Endodermal cell (in vitro differentiated cells): ENCODE measurements at regions not wholly inside any gene's neighbourhood (a gene's known extent, or its start where the extent isn't known, plus 50 kb on each side); places are given as distances from the start of the nearest gene placed in this dataset.

Source experiments
- DNase-seq: peaks from one replicate; pipeline ENCODE4 v3.0.0-alpha.2; 2017
- H3K27ac ChIP-seq: 2 replicates; pipeline ENCODE4 v1.5.1; 2013; ENCODE audit warnings: mild to moderate bottlenecking, low read depth, low read length, moderate library complexity
- H3K27me3 ChIP-seq: 2 replicates; pipeline ENCODE4 v1.6.1; 2013; ENCODE audit warnings: mild to moderate bottlenecking, low read length, moderate library complexity; ENCODE audit not compliant: insufficient read depth, control insufficient read depth, poor library complexity, severe bottlenecking
- H3K36me3 ChIP-seq: 2 replicates; pipeline ENCODE4 v1.7.0; 2013; ENCODE audit warnings: mild to moderate bottlenecking, low read length, moderate library complexity; ENCODE audit not compliant: control insufficient read depth, insufficient read depth
- H3K4me1 ChIP-seq: one replicate; pipeline ENCODE4 v1.7.0; 2013; ENCODE audit warnings: low read length; ENCODE audit not compliant: control insufficient read depth, insufficient read depth
- H3K4me3 ChIP-seq: 2 replicates; pipeline ENCODE4 v1.5.1; 2013; ENCODE audit warnings: mild to moderate bottlenecking, low read length, moderate library complexity
- H3K9ac ChIP-seq: 2 replicates; pipeline ENCODE4 v1.6.1; 2013; ENCODE audit warnings: mild to moderate bottlenecking, low read length, moderate library complexity; ENCODE audit not compliant: poor library complexity, severe bottlenecking; ENCODE audit errors: extremely low read depth
- H3K9me3 ChIP-seq: 2 replicates; pipeline ENCODE4 v1.6.1; 2013; ENCODE audit warnings: mild to moderate bottlenecking, low read length, moderate library complexity; ENCODE audit not compliant: control insufficient read depth
- H3K27ac Mint-ChIP-seq: 2 replicates; pipeline ENCODE4 v1.8.0; 2020; ENCODE audit warnings: mixed read lengths
- H3K27me3 Mint-ChIP-seq: 2 replicates; pipeline ENCODE4 v1.8.0; 2021; ENCODE audit warnings: mild to moderate bottlenecking, mixed read lengths; ENCODE audit not compliant: insufficient read depth
- H3K36me3 Mint-ChIP-seq: 2 replicates; pipeline ENCODE4 v1.8.0; 2020; ENCODE audit warnings: low read depth, mixed read lengths
- H3K4me1 Mint-ChIP-seq: 2 replicates; pipeline ENCODE4 v1.8.0; 2020; ENCODE audit warnings: mixed read lengths
- H3K4me3 Mint-ChIP-seq: 2 replicates; pipeline ENCODE4 v1.8.0; 2020; ENCODE audit warnings: mild to moderate bottlenecking, moderate library complexity, mixed read lengths
- H3K9me3 Mint-ChIP-seq: 2 replicates; pipeline ENCODE4 v1.8.0; 2020; ENCODE audit warnings: mild to moderate bottlenecking, mixed read lengths
- CTCF ChIP-seq: fragments of 200-600 bp; sonication (generic); conservative IDR thresholded peaks from 2 replicates; pipeline ENCODE4 v1.5.0; 2021; ENCODE audit warnings: antibody characterized with exemption, mild to moderate bottlenecking
- WGBS, 2 experiments: methylation state at CpG; one replicate each; pipeline versions ENCODE4 v1.1.5 to v1.1.7; 2013; ENCODE audit warnings: missing lambda C conversion rate in 2 of 2, mixed read lengths in 1 of 2; ENCODE audit not compliant: insufficient coverage in 1 of 2, insufficient read length in 1 of 2; 5-methylcytosine and 5-hydroxymethylcytosine counted together

DNA sequence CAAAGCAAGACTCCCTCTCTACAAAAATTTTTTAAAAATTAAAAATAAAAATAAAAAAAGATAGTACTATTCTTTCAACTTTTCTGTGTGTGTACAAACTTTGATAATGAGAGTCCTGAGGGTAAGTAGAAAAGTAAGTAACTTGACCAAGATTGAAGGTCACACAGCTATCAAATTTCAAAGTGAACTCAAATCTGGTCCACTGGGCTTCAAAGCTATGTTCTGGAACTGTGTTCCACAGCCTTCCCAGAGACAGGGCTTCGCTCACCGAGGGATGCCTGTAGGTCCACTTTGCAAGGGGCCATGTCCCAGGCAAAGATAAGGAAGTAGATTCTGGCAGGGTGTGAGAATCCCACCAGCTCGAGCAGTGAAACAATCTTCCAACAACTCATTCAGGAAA is 56.3 kb upstream of the TNRC6A start:
- no peak overlapping the region for H3K9ac ChIP-seq

GRCh38 chr16:24674877-24675276 is 54.6 kb upstream of the TNRC6A start:
- no peak overlapping the region for H3K4me3 Mint-ChIP-seq
- H3K4me1 Mint-ChIP-seq, result no peaks in the 10 kb centered on the region
- H3K36me3 Mint-ChIP-seq, result no peaks in the 10 kb centered on the region
- DNase-seq, result no peak
- Histone ChIP-seq H3K27ac (no peak overlapping the region), H3K27me3 (no peaks in the 10 kb centered on the region), H3K9me3 (no peaks in the 10 kb centered on the region), H3K9ac (no peak overlapping the region), H3K4me3 (no peak overlapping the region), H3K4me1 (no peaks in the 10 kb centered on the region), H3K36me3 (no peaks in the 10 kb centered on the region)
- no peak overlapping the region for H3K27ac Mint-ChIP-seq
- 91 to 95% methylated on average over 2 to 5 of the region's 5 CpGs for WGBS, 2 experiments
- H3K9me3 Mint-ChIP-seq, result no peaks in the 10 kb centered on the region
- TF ChIP-seq CTCF, result no peak
- no peaks in the 10 kb centered on the region for H3K27me3 Mint-ChIP-seq

More for the DNA sequence above, 56.3 kb upstream of the TNRC6A start:
- Histone ChIP-seq H3K4me3 (no peak overlapping the region), H3K27me3 (no peaks in the 10 kb centered on the region), H3K4me1 (no peaks in the 10 kb centered on the region), H3K36me3 (no peaks in the 10 kb centered on the region), H3K9me3 (no peaks in the 10 kb centered on the region), H3K27ac (no peak overlapping the region)
- Mint-ChIP-seq H3K36me3 (no peaks in the 10 kb centered on the region), H3K27ac (no peak overlapping the region), H3K4me1 (no peaks in the 10 kb centered on the region), H3K27me3 (no peaks in the 10 kb centered on the region), H3K9me3 (no peaks in the 10 kb centered on the region), H3K4me3 (no peak overlapping the region)
- no peak for DNase-seq
- TF ChIP-seq CTCF, result no peak
- WGBS, 2 experiments, result 80 to 91% methylated on average over 1 to 2 of the region's 3 CpGs

GRCh38 chr16:24677388-24677787 is 52.1 kb upstream of the TNRC6A start:
- Mint-ChIP-seq H3K4me1 (no peaks in the 10 kb centered on the region), H3K9me3 (no peaks in the 10 kb centered on the region), H3K36me3 (no peaks in the 10 kb centered on the region), H3K27ac (no peak overlapping the region), H3K27me3 (no peaks in the 10 kb centered on the region), H3K4me3 (no peak overlapping the region)
- TF ChIP-seq CTCF, result no peak
- 94 to 96% methylated on average over 6 to 7 of the region's 7 CpGs for WGBS, 2 experiments
- Histone ChIP-seq H3K4me1 (no peaks in the 10 kb centered on the region), H3K4me3 (no peak overlapping the region), H3K9ac (no peak overlapping the region), H3K27ac (no peak overlapping the region), H3K36me3 (no peaks in the 10 kb centered on the region), H3K9me3 (no peaks in the 10 kb centered on the region), H3K27me3 (no peaks in the 10 kb centered on the region)
- no peak for DNase-seq
